Aorta (tissue), 5 donors: ENCODE measurements at regions not wholly inside any gene's neighbourhood (a gene's known extent, or its start where the extent isn't known, plus 50 kb on each side); places are given as distances from the start of the nearest gene placed in this dataset.

ENCODE experiments used
- ATAC-seq: fragments of 200-7000 bp; cut with Tn5 transposase; one replicate; pipeline ENCODE4 v1.9.1; 2022; ENCODE audit warnings: moderate library complexity; ENCODE audit not compliant: low FRiP score
- DNase-seq, 2 donors: peaks; one replicate each; pipeline ENCODE4 v3.0.0-alpha.2; 2020
- H3K27ac ChIP-seq, 2 donors: one replicate each; pipeline ENCODE4 v1.5.1; 2013; ENCODE audit warnings: low read length in 2 of 2, mild to moderate bottlenecking in 2 of 2, moderate library complexity in 2 of 2, control low read depth in 1 of 2, inconsistent platforms in 1 of 2, low read depth in 1 of 2
- H3K27me3 ChIP-seq, 2 donors: one replicate each; pipeline ENCODE4 v1.6.1; 2013; ENCODE audit warnings: control low read depth in 1 of 2, low read length in 1 of 2, mild to moderate bottlenecking in 1 of 2, moderate library complexity in 1 of 2; ENCODE audit not compliant: insufficient read depth in 2 of 2, control insufficient read depth in 1 of 2
- H3K36me3 ChIP-seq, 2 donors: one replicate each; pipeline ENCODE4 v1.6.1; 2013; ENCODE audit warnings: control low read depth in 1 of 2, low read length in 1 of 2, mild to moderate bottlenecking in 1 of 2; ENCODE audit not compliant: insufficient read depth in 2 of 2, control insufficient read depth in 1 of 2
- H3K4me1 ChIP-seq, 2 donors: one replicate each; pipeline ENCODE4 v1.6.1; 2013; ENCODE audit warnings: low read length in 2 of 2, control low read depth in 1 of 2, mild to moderate bottlenecking in 1 of 2, moderate library complexity in 1 of 2; ENCODE audit not compliant: insufficient read depth in 2 of 2, control insufficient read depth in 1 of 2
- H3K4me3 ChIP-seq, 2 donors: one replicate each; pipeline ENCODE4 v1.5.1; 2013; ENCODE audit warnings: low read length in 2 of 2, control low read depth in 1 of 2, mild to moderate bottlenecking in 1 of 2
- H3K9me3 ChIP-seq: one replicate; pipeline ENCODE4 v1.6.1; 2013; ENCODE audit warnings: mild to moderate bottlenecking, low read length; ENCODE audit not compliant: control insufficient read depth
- WGBS, 2 donors: extraction: QIAGEN DNeasy Blood & Tissue Kit; methylation state at CpG; one replicate each; pipeline ENCODE4 v1.1.7; 2013; 5-methylcytosine and 5-hydroxymethylcytosine counted together
- intact Hi-C, 2 donors: fragments of 100-400 bp; cut with DNase I; formaldehyde crosslinking; loops; one replicate each; pipeline versions ENCODE4 v1.14.2 to v1.15.0; 2022
- donor health status: healthy with polysubstance abuse.
- donor health status: Bipolar disorder and iron deficiency.
- donor health status: DM: no; HTN: no; CAD: no.
- donor health status: DM: no; HTN: no; CAD: no.
- donor health status: DM: yes; HTN: yes; CAD: no.

DNA sequence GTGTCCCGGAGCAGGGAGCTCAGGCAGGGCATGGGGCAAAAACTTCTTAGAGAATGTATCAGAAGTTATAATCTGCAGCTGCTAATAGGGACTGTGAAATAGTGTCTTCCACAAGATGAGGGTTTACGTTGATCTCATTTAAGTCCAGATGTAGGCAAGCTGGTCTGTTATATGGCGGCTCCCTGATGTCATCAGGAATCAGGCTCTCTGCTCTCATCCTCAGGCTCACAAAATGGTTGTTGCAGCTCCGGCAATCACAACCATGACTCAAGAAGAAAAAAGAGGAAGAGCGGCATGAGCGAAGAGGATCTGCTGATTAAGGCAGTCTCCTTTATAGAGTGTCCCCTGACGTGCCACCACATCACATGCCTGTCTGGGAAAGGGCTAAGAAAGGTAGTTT, 191.3 kb downstream of the KLF5 start:
- DNase-seq (no peak), ATAC-seq (no peak)
- H3K4me3 ChIP-seq: no peak overlapping the region
- no peak overlapping the region for H3K27ac ChIP-seq
- 95 to 97% methylated on average over 7 of the region's 7 CpGs for WGBS, 2 donors
- intact Hi-C loops: no loop called here
- no peaks in the 10 kb centered on the region for H3K27me3 ChIP-seq
- peaks cover 0 to 3% of the 10 kb centered on the region in 2 donors for H3K4me1 ChIP-seq
- H3K9me3 ChIP-seq: no peaks in the 10 kb centered on the region
- no peaks in the 10 kb centered on the region for H3K36me3 ChIP-seq

DNA sequence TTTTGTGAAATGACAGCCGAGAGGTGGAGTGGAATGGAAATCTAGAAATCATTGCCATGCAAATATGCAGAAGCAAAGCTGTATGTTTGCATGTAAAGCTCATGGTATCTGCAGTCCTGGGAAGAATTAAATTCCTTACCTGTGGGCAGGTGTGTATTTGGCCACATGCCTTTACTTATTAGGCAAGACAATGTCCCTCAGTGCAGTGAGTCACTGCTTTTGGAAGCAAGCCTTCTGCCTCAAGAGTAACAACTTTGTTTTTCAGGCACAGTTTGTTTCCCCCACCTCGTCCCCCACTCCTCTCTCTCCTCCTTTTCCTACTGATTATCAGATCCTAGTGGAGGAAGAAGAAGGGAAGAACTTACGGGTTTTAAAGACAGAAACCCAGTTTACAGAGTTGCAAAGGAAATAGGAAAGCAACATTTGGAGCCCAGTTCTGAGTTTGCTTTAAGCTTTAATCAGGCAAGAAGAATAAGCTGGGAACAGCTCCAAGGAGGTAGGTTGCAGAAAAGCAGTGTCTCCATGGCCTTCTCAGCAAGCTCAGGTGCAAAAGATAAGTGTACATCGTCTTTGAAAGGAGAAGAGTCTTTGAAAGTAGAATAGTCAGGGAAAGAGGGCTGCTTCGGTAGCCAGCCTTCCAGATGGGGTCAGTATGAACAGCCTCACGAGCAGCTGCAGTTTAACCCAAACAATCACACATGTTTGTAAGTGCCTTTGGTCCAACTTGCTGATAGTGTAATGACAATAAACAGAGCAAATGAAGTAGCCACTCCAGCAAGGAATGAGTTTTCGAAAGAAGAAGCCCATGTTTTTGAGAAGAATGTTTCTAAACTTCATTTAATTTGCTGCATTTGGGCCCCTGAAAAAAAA, 190.1 kb downstream of the KLF5 start:
- WGBS, 2 donors: 52 to 65% methylated on average over 7 of the region's 7 CpGs
- ATAC-seq (no peak), DNase-seq (no peak)
- H3K4me3 ChIP-seq: no peak overlapping the region
- H3K4me1 ChIP-seq: peaks cover 0 to 3% of the 10 kb centered on the region in 2 donors
- no peaks in the 10 kb centered on the region for H3K27me3 ChIP-seq
- no peaks in the 10 kb centered on the region for H3K36me3 ChIP-seq
- no peak overlapping the region for H3K27ac ChIP-seq
- intact Hi-C loops: no loop called here
- no peaks in the 10 kb centered on the region for H3K9me3 ChIP-seq

DNA sequence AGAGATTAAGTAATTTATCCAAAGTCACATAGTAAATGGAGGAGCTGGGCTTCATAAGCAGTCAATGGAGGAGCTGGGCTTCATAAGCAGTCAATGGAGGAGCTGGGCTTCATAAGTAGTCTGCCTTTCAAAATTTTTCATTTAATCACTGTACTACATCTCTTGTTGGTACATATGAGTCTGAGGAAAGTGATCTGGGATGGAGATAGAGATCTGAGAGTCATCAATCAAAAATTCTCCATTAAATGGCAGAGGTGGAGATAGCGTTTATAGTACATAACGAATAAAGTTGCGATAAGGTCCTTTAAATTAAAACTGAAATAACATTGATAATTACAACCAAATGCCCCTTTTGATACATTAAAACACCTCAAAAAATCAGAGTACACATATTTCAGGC, 189.3 kb downstream of the KLF5 start:
- Histone ChIP-seq H3K27ac (no peak overlapping the region), H3K9me3 (no peaks in the 10 kb centered on the region), H3K27me3 (no peaks in the 10 kb centered on the region), H3K4me3 (no peak overlapping the region), H3K36me3 (no peaks in the 10 kb centered on the region), H3K4me1 (peaks cover 0 to 3% of the 10 kb centered on the region in 2 donors)
- WGBS, 2 donors: 79 to 90% methylated on average over 3 of the region's 3 CpGs
- ATAC-seq: no peak
- no peak for DNase-seq
- intact Hi-C loops: no loop called here

DNA sequence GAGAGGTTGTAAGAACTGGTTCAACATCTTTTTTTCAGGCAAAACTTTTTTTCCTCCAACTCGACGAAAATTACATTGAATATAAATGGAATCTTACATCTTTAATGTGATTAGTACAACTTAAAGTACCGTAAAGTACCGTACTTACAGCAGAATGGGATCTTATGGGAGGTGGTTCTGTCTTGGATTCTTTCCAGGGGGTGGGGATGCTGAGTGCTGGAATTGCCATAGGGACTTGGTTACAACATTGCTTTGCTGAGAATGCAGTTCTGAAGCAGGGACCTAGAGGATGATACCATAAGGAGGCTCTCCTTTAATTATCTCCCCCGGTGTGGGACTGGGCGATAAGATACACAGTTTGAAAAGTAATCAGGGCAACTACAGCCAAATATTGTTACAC, 186.4 kb downstream of the KLF5 start:
- Histone ChIP-seq H3K4me1 (no peaks in the 10 kb centered on the region), H3K36me3 (no peaks in the 10 kb centered on the region), H3K4me3 (no peak overlapping the region), H3K27ac (no peak overlapping the region), H3K9me3 (no peaks in the 10 kb centered on the region), H3K27me3 (no peaks in the 10 kb centered on the region)
- no peak for ATAC-seq
- intact Hi-C loops: no loop called here
- DNase-seq: no peak
- WGBS, 2 donors: 86 to 90% methylated on average over 6 of the region's 6 CpGs

DNA sequence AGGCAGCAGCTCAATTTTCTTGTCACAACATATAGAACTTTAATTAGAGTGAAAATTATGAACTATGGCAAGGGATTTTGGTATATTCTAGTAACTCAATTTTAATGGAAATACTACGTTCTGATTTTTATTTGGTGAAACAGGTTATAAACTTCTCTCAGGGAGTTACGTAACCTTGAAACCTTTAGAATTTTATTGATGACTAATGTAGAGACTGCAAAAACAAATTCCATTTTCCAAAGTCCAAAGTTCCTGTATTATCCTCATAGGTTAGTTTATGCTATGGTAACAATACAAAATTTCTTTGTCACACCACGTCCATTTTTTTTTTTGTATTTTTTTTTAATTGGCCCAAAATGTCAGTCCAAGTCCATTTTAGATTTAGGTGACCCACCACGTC, 185.7 kb downstream of the KLF5 start:
- no peak for DNase-seq
- Histone ChIP-seq H3K4me1 (no peaks in the 10 kb centered on the region), H3K4me3 (no peak overlapping the region), H3K9me3 (no peaks in the 10 kb centered on the region), H3K27me3 (no peaks in the 10 kb centered on the region), H3K27ac (no peak overlapping the region), H3K36me3 (no peaks in the 10 kb centered on the region)
- ATAC-seq: no peak
- intact Hi-C loops: no loop called here
- WGBS, 2 donors: 87 to 88% methylated on average over 4 of the region's 4 CpGs

DNA sequence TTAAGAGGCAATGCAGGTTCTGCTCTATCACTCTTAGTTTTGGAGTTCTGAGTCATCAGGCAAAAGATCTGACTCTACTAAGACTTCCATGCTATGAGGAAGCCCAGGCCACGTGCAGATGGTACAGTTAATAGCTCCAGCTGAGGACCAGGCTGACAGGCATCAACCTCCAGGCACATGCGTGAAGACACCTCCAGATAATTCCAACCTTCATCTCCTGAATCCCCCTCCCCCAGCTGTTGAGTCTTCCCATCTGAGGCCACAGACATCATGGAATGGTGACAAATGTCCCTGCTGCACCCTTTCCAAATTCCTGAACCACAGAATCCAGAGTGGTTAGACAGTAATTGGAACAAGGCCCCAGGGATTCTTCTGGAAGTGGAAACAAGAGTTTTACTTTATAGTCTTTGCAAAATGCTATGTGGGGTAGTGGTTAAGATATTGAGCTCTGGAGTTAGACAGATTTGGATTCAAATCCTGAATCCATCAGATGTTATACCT, 183.8 kb downstream of the KLF5 start:
- Histone ChIP-seq H3K4me3 (no peak overlapping the region), H3K4me1 (no peaks in the 10 kb centered on the region), H3K36me3 (no peaks in the 10 kb centered on the region), H3K9me3 (no peaks in the 10 kb centered on the region), H3K27me3 (no peaks in the 10 kb centered on the region), H3K27ac (no peak overlapping the region)
- no peak for ATAC-seq
- WGBS, 2 donors: 86 to 90% methylated on average over 2 of the region's 2 CpGs
- DNase-seq: no peak
- intact Hi-C loops: no loop called here

DNA sequence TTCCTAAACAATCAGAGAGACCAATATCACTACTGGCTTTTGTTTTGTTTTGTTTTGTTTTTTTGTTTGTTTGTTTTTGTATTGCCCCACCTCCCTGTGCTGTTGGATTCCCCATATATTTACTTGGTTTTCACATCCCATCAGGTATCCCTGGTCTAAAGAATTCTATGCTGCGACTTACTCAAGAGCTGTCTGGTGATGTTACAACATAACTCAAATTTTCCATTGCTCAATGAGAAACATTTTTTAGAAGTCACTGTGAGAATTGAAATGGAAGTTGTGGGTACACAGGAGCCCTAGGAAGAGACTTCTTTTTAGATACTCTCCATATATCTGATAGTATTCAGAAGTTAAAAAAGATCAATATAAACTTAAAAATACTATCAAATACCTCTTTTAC, 181.4 kb downstream of the KLF5 start:
- WGBS, 2 donors: 72 to 76% methylated on average over 1 of the region's 1 CpG
- Histone ChIP-seq H3K4me3 (no peak overlapping the region), H3K27me3 (no peaks in the 10 kb centered on the region), H3K36me3 (no peaks in the 10 kb centered on the region), H3K27ac (no peak overlapping the region), H3K4me1 (no peaks in the 10 kb centered on the region), H3K9me3 (no peaks in the 10 kb centered on the region)
- ATAC-seq (no peak), DNase-seq (no peak)
- intact Hi-C loops: no loop called here

DNA sequence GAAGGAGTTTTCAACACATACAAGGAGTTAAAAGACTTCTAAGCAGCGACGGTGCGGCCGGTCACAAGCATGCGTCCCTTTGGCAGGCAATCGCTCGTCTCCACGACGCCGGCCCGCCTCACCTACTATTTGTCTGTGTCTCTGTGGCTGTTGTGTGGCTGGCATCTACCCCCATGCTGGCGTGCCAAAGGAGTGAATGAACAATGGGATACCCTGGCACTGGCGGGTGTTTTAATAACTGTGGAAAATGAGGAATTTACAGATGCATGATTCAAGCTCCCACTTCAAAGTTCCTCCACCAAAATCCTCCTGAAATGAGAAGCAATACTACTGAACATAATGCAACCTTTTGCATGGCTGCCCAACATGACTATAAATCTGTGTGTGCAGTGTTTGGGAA, 176.6 kb downstream of the KLF5 start:
- no peaks in the 10 kb centered on the region for H3K27me3 ChIP-seq
- H3K27ac ChIP-seq: no peak overlapping the region
- 78 to 88% methylated on average over 13 of the region's 13 CpGs for WGBS, 2 donors
- ATAC-seq (no peak), DNase-seq (no peak)
- intact Hi-C loops: no loop called here
- no peak overlapping the region for H3K4me3 ChIP-seq
- no peaks in the 10 kb centered on the region for H3K36me3 ChIP-seq
- H3K4me1 ChIP-seq: no peaks in the 10 kb centered on the region
- no peaks in the 10 kb centered on the region for H3K9me3 ChIP-seq

DNA sequence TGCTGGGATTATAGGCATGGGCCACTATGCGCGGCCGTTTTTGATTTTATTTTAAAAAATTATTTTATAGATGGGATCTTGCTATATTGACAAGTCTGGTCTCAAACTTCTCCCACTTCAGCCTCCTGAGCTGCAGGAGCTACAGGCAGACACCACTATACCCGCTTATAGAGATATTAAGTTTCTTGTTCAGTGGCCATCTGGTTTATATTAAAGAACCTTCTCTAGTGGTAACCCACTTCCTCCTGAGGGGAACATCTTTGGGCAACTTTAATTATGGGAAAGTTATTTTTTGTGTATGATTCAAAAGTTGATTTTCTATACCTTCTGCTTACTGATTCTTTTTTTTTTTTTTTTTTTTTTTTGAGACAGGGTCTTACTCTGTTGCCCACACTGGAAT, 172.7 kb downstream of the KLF5 start:
- no peak overlapping the region for H3K4me3 ChIP-seq
- H3K27me3 ChIP-seq: no peaks in the 10 kb centered on the region
- 91 to 94% methylated on average over 4 of the region's 4 CpGs for WGBS, 2 donors
- no peaks in the 10 kb centered on the region for H3K9me3 ChIP-seq
- H3K4me1 ChIP-seq: no peaks in the 10 kb centered on the region
- no peak overlapping the region for H3K27ac ChIP-seq
- intact Hi-C loops: no loop called here
- no peak for DNase-seq
- ATAC-seq: no peak
- H3K36me3 ChIP-seq: no peaks in the 10 kb centered on the region
